ENCODE measurements at regions not wholly inside any gene's neighbourhood (a gene's known extent, or its start where the extent isn't known, plus 50 kb on each side); places are given as distances from the start of the nearest gene placed in this dataset.

- TF ChIP-seq CTCF (conservative IDR thresholded peaks at IDR 0.05; ENCODE audit: low read length) (no peak), EZH2phosphoT487 (IDR thresholded peaks at IDR 0.05; ENCODE audit: borderline replicate concordance, low read depth, low read length) (no peak)
Measured at GRCh38 chr7:80385508-80385907, 126.4 kb downstream of the GNAT3 start.

Measured in OCI-LY7 (cell line).